ENCODE measurements at regions not wholly inside any gene's neighbourhood (a gene's known extent, or its start where the extent isn't known, plus 50 kb on each side); places are given as distances from the start of the nearest gene placed in this dataset.

GRCh38 chr4:45006078-45006477 is 279.7 kb upstream of the GNPDA2 start:
- Histone ChIP-seq H3K36me3 (ENCODE audit: low read depth, missing control alignments) (no peaks in the 10 kb centered on the region), H3K27ac (no peak overlapping the region), H3K9me3 (no peaks in the 10 kb centered on the region), H3K4me3 (no peak overlapping the region), H3K4me1 (no peaks in the 10 kb centered on the region), H3K27me3 (no peaks in the 10 kb centered on the region)
- intact Hi-C loops (cut with DNase I; ENCODE audit: low total_unique reads), result no loop called here
- no peak for TF ChIP-seq POLR2A (IDR thresholded peaks at IDR 0.05)
- no peak for TF ChIP-seq CTCF (IDR thresholded peaks at IDR 0.05)
- DNase-seq, result no peak

- H3K9me3 ChIP-seq, result no peaks in the 10 kb centered on the region
Observed at GRCh38 chr4:45004847-45005565, 278.6 kb upstream of the GNPDA2 start.

GRCh38 chr4:45004326-45004725 is 278.0 kb upstream of the GNPDA2 start:
- WGBS, 2 donors, result 76 to 88% methylated on average over 2 of the region's 2 CpGs
- Histone ChIP-seq H3K36me3 (ENCODE audit: low read depth, missing control alignments) (no peaks in the 10 kb centered on the region), H3K4me3 (no peak overlapping the region), H3K27me3 (no peaks in the 10 kb centered on the region), H3K9me3 (no peaks in the 10 kb centered on the region), H3K27ac (no peak overlapping the region), H3K4me1 (no peaks in the 10 kb centered on the region)
- TF ChIP-seq POLR2A (IDR thresholded peaks at IDR 0.05) (no peak), CTCF (IDR thresholded peaks at IDR 0.05) (no peak)
- DNase-seq, result no peak
- intact Hi-C loops (cut with DNase I; ENCODE audit: low total_unique reads), result no loop called here

More at GRCh38 chr4:45004847-45005565, 278.6 kb upstream of the GNPDA2 start:
- Histone ChIP-seq H3K4me3 (no peak overlapping the region), H3K36me3 (ENCODE audit: low read depth, missing control alignments) (no peaks in the 10 kb centered on the region), H3K27ac (no peak overlapping the region), H3K27me3 (no peaks in the 10 kb centered on the region), H3K4me1 (no peaks in the 10 kb centered on the region)
- TF ChIP-seq CTCF (IDR thresholded peaks at IDR 0.05) (no peak), POLR2A (IDR thresholded peaks at IDR 0.05) (no peak)
- intact Hi-C loops (cut with DNase I; ENCODE audit: low total_unique reads), result no loop called here
- DNase-seq, result no peak
- 63 to 65% methylated on average over 4 of the region's 4 CpGs for WGBS, 2 donors

- intact Hi-C loops (cut with DNase I; ENCODE audit: low total_unique reads), result no loop called here
- no peak for DNase-seq
- no peak overlapping the region for H3K27ac ChIP-seq
- no peaks in the 10 kb centered on the region for H3K4me1 ChIP-seq
- WGBS, 2 donors, result 88 to 97% methylated on average over 4 of the region's 4 CpGs
- no peak overlapping the region for H3K4me3 ChIP-seq
- TF ChIP-seq POLR2A (IDR thresholded peaks at IDR 0.05), result no peak
- TF ChIP-seq CTCF (IDR thresholded peaks at IDR 0.05), result no peak
- H3K9me3 ChIP-seq, result no peaks in the 10 kb centered on the region
- H3K27me3 ChIP-seq, result no peaks in the 10 kb centered on the region
- H3K36me3 ChIP-seq (ENCODE audit: low read depth, missing control alignments), result no peaks in the 10 kb centered on the region
Observed at GRCh38 chr4:44996276-44996845, 270.0 kb upstream of the GNPDA2 start.

GRCh38 chr4:44988011-44988410 is 261.7 kb upstream of the GNPDA2 start:
- H3K36me3 ChIP-seq (ENCODE audit: low read depth, missing control alignments), result no peaks in the 10 kb centered on the region
- H3K9me3 ChIP-seq, result no peaks in the 10 kb centered on the region
- intact Hi-C loops (cut with DNase I; ENCODE audit: low total_unique reads), result no loop called here
- H3K4me3 ChIP-seq, result no peak overlapping the region
- H3K4me1 ChIP-seq, result no peaks in the 10 kb centered on the region
- no peak for DNase-seq
- H3K27ac ChIP-seq, result no peak overlapping the region
- TF ChIP-seq POLR2A (IDR thresholded peaks at IDR 0.05) (no peak), CTCF (IDR thresholded peaks at IDR 0.05) (no peak)
- 58 to 66% methylated on average over 5 of the region's 5 CpGs for WGBS, 2 donors
- no peaks in the 10 kb centered on the region for H3K27me3 ChIP-seq
